ENCODE measurements at regions not wholly inside any gene's neighbourhood (a gene's known extent, or its start where the extent isn't known, plus 50 kb on each side); places are given as distances from the start of the nearest gene placed in this dataset.
"Not testable (repeated sequence)": the region's sequence is repeated elsewhere in the genome, so short reads cannot be mapped to it uniquely, and the experiment has no call there.

- peak; percentile 16 for DNase-seq
Measured at GRCh38 chr4:59247032-59247431, 1953.1 kb upstream of the ADGRL3 start.

GRCh38 chr4:59248313-59248712, 1951.8 kb upstream of the ADGRL3 start:
- no peak for DNase-seq

GRCh38 chr4:59249110-59249509, 1951.0 kb upstream of the ADGRL3 start:
- no peak for DNase-seq

- no peak for DNase-seq
Measured at GRCh38 chr4:59258002-59258401, 1942.1 kb upstream of the ADGRL3 start.

GRCh38 chr4:59307609-59308008, 1892.5 kb upstream of the ADGRL3 start:
- no peak for DNase-seq

GRCh38 chr4:59314637-59315036, 1885.5 kb upstream of the ADGRL3 start:
- no peak for DNase-seq

- DNase-seq = no peak
Measured at GRCh38 chr4:59339631-59340030, 1860.5 kb upstream of the ADGRL3 start.

GRCh38 chr4:59341506-59341905, 1858.6 kb upstream of the ADGRL3 start:
- no peak for DNase-seq

- DNase-seq = no peak
Measured at GRCh38 chr4:59348949-59349348, 1851.2 kb upstream of the ADGRL3 start.

GRCh38 chr4:59369229-59369628, 1830.9 kb upstream of the ADGRL3 start:
- no peak for DNase-seq

- no peak for DNase-seq
Measured at GRCh38 chr4:59374416-59374815, 1825.7 kb upstream of the ADGRL3 start.

- no peak for DNase-seq
Measured at GRCh38 chr4:59380841-59381366, 1819.2 kb upstream of the ADGRL3 start.

GRCh38 chr4:59381591-59381990, 1818.5 kb upstream of the ADGRL3 start:
- DNase-seq = no peak

GRCh38 chr4:59387759-59388758, 1812.1 kb upstream of the ADGRL3 start:
- DNase-seq = no peak

GRCh38 chr4:59393780-59394179, 1806.3 kb upstream of the ADGRL3 start:
- no peak for DNase-seq

GRCh38 chr4:59400334-59400733, 1799.8 kb upstream of the ADGRL3 start:
- no peak for DNase-seq

GRCh38 chr4:59409647-59410046, 1790.5 kb upstream of the ADGRL3 start:
- DNase-seq = no peak

GRCh38 chr4:59412739-59413138, 1787.4 kb upstream of the ADGRL3 start:
- no peak for DNase-seq

- no peak for DNase-seq
Measured at GRCh38 chr4:59455751-59456150, 1744.4 kb upstream of the ADGRL3 start.

GRCh38 chr4:59457576-59457975, 1742.5 kb upstream of the ADGRL3 start:
- no peak for DNase-seq

- no peak for DNase-seq
Measured at GRCh38 chr4:59484944-59485343, 1715.2 kb upstream of the ADGRL3 start.

GRCh38 chr4:59500103-59500502, 1700.0 kb upstream of the ADGRL3 start:
- DNase-seq = no peak

- no peak for DNase-seq
Measured at GRCh38 chr4:59503731-59504130, 1696.4 kb upstream of the ADGRL3 start.

- DNase-seq = not testable (repeated sequence)
Measured at GRCh38 chr4:59511809-59512208, 1688.3 kb upstream of the ADGRL3 start.
